GM12891 (cell line): ENCODE measurements at regions not wholly inside any gene's neighbourhood (a gene's known extent, or its start where the extent isn't known, plus 50 kb on each side); places are given as distances from the start of the nearest gene placed in this dataset.

Experiments
- POLR2A ChIP-seq: IDR thresholded peaks from 2 replicates; pipeline ENCODE4 v1.6.1; 2011; ENCODE audit warnings: low read depth, low read length, control low read depth
- POLR2AphosphoS5 ChIP-seq: IDR thresholded peaks from 2 replicates; pipeline ENCODE4 v1.6.1; 2011; ENCODE audit warnings: low read depth, low read length, control low read depth
- POU2F2 ChIP-seq: IDR thresholded peaks from 2 replicates; pipeline ENCODE4 v1.6.1; 2011; ENCODE audit warnings: low read depth, mild to moderate bottlenecking, control low read depth, low read length, moderate library complexity
- SPI1 ChIP-seq: IDR thresholded peaks from 2 replicates; pipeline ENCODE4 v1.6.1; 2011; ENCODE audit warnings: low read depth, low read length, control low read depth
- TAF1 ChIP-seq: IDR thresholded peaks from 2 replicates; pipeline ENCODE4 v1.6.1; 2011; ENCODE audit warnings: low read depth, low read length, control low read depth

- no peak for TF ChIP-seq TAF1
- no peak for TF ChIP-seq POLR2A
- TF ChIP-seq POLR2AphosphoS5, result no peak
- no peak for TF ChIP-seq POU2F2
- no peak for TF ChIP-seq SPI1
These were observed 998.5 kb upstream of the CDH6 start for GRCh38 chr5:30195036-30195435.
